ENCODE measurements at regions not wholly inside any gene's neighbourhood (a gene's known extent, or its start where the extent isn't known, plus 50 kb on each side); places are given as distances from the start of the nearest gene placed in this dataset.

DNA sequence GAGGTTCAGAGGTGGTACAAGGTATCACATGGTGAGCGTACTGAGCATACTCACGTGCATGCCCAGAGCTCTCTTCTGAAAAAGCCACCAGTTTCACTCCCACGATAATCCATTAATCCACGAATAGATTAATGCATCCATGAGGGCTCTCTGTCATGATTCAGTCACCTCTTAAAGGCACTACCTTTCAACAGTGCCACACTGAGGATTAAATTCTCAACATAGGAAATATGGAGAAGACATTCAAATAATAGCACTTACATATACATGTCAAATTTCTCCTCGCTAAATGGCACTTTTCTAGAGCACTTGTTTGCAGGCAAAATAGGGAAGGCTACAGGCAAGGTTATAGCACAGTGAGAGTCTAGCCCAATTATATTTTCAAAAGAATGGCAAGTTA is 825.9 kb downstream of the TRIB2 start:
- Histone ChIP-seq H3K9ac (ENCODE audit: insufficient read depth in 1 of 2, low read depth in 2 of 2, low read length in 2 of 2) (no peak overlapping the region), H3K4me1 (replicated peaks in 1 of 2; ENCODE audit: control insufficient read depth in 2 of 2, insufficient read depth in 2 of 2, low read length in 2 of 2) (no peaks in the 10 kb centered on the region), H3K27me3 (ENCODE audit: control insufficient read depth in 2 of 2, insufficient read depth in 2 of 2, low read length in 2 of 2) (no peaks in the 10 kb centered on the region), H3K27ac (ENCODE audit: extremely low read depth, low read depth, low read length) (no peak overlapping the region), H3K4me3 (no peak overlapping the region), H3K9me3 (replicated peaks; ENCODE audit: control insufficient read depth, insufficient read depth, low read depth, low read length) (no peaks in the 10 kb centered on the region; the same call in 1 of the 2 replicates), H3K79me2 (ENCODE audit: control insufficient read depth, insufficient read depth, low read length) (no peaks in the 10 kb centered on the region), H3K9me1 (ENCODE audit: control insufficient read depth, insufficient read depth, low read length) (no peaks in the 10 kb centered on the region), H2AFZ (ENCODE audit: low read depth, low read length) (no peak overlapping the region), H3K4me2 (ENCODE audit: insufficient read depth, low read length) (no peak overlapping the region), H4K20me1 (replicated peaks; ENCODE audit: control insufficient read depth, insufficient read depth, low read length) (no peaks in the 10 kb centered on the region), H3K36me3 (ENCODE audit: control insufficient read depth, insufficient read depth, low read length) (no peaks in the 10 kb centered on the region)
- 2% methylated on average over 5 of the region's 5 CpGs for WGBS (ENCODE audit: insufficient coverage, low coverage, missing lambda C conversion rate)
- ATAC-seq (no peak), DNase-seq (ENCODE audit: extremely low read depth in 1 of 4, low spot score in 3 of 4) (no peak), FAIRE-seq (no peak)
- in situ Hi-C loops (cut with MboI) (no loop called here), intact Hi-C loops (cut with micrococcal nuclease) (no loop called here)
- ChIA-PET POLR2A (no interaction called here), CTCF (ENCODE audit: low intra/inter-chr PET ratio) (no interaction called here)
- BruUV-seq (replicated peaks), result no TSS peak
- no peak for TF ChIP-seq TBL1XR1 (IDR thresholded peaks at IDR 0.05; ENCODE audit: low read length in 2 of 2)
- no peak for TF ChIP-seq PPARD (CRISPR knock-in tag; IDR thresholded peaks at IDR 0.05)
- TF ChIP-seq HNRNPK (IDR thresholded peaks at IDR 0.05; ENCODE audit: low read depth, low read length, poor library complexity, severe bottlenecking), result no peak
- no peak for TF ChIP-seq TARDBP (IDR thresholded peaks at IDR 0.05)
- no peak for TF ChIP-seq C11orf30 (IDR thresholded peaks at IDR 0.05; ENCODE audit: low read depth)
- TF ChIP-seq TAL1 (IDR thresholded peaks at IDR 0.05), result no peak
- TF ChIP-seq POU5F1 (IDR thresholded peaks at IDR 0.05; ENCODE audit: borderline replicate concordance, low read depth, low read length, partially characterized antibody), result no peak
- TF ChIP-seq STAG1 (CRISPR knock-in tag; IDR thresholded peaks at IDR 0.05; ENCODE audit: borderline replicate concordance), result no peak
- TF ChIP-seq SETDB1 (IDR thresholded peaks at IDR 0.05; ENCODE audit: low read length), result no peak
- TF ChIP-seq, protein P1, sequence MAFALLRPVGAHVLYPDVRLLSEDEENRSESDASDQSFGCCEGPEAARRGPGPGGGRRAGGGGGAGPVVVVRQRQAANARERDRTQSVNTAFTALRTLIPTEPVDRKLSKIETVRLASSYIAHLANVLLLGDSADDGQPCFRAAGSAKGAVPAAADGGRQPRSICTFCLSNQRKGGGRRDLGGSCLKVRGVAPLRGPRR (CRISPR knock-in tag; IDR thresholded peaks at IDR 0.05), result no peak
- no peak for TF ChIP-seq CBX1 (IDR thresholded peaks at IDR 0.05; ENCODE audit: low read depth)
- no peak for TF ChIP-seq BCOR (IDR thresholded peaks at IDR 0.05)
- TF ChIP-seq NFIX (CRISPR knock-in tag; IDR thresholded peaks at IDR 0.05; ENCODE audit: low read depth), result no peak
- TF ChIP-seq, protein P2, sequence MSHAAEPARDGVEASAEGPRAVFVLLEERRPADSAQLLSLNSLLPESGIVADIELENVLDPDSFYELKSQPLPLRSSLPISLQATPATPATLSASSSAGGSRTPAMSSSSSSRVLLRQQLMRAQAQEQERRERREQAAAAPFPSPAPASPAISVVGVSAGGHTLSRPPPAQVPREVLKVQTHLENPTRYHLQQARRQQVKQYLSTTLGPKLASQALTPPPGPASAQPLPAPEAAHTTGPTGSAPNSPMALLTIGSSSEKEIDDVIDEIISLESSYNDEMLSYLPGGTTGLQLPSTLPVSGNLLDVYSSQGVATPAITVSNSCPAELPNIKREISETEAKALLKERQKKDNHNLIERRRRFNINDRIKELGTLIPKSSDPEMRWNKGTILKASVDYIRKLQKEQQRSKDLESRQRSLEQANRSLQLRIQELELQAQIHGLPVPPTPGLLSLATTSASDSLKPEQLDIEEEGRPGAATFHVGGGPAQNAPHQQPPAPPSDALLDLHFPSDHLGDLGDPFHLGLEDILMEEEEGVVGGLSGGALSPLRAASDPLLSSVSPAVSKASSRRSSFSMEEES (CRISPR knock-in tag; IDR thresholded peaks at IDR 0.05), result no peak
